Endodermal cell (in vitro differentiated cells): ENCODE measurements at regions not wholly inside any gene's neighbourhood (a gene's known extent, or its start where the extent isn't known, plus 50 kb on each side); places are given as distances from the start of the nearest gene placed in this dataset.

ENCODE experiments used
- DNase-seq: peaks from one replicate; pipeline ENCODE4 v3.0.0-alpha.2; 2017
- H3K27ac ChIP-seq: 2 replicates; pipeline ENCODE4 v1.5.1; 2013; ENCODE audit warnings: mild to moderate bottlenecking, low read depth, low read length, moderate library complexity
- H3K27me3 ChIP-seq: 2 replicates; pipeline ENCODE4 v1.6.1; 2013; ENCODE audit warnings: mild to moderate bottlenecking, low read length, moderate library complexity; ENCODE audit not compliant: insufficient read depth, control insufficient read depth, poor library complexity, severe bottlenecking
- H3K36me3 ChIP-seq: 2 replicates; pipeline ENCODE4 v1.7.0; 2013; ENCODE audit warnings: mild to moderate bottlenecking, low read length, moderate library complexity; ENCODE audit not compliant: control insufficient read depth, insufficient read depth
- H3K4me1 ChIP-seq: one replicate; pipeline ENCODE4 v1.7.0; 2013; ENCODE audit warnings: low read length; ENCODE audit not compliant: control insufficient read depth, insufficient read depth
- H3K4me3 ChIP-seq: 2 replicates; pipeline ENCODE4 v1.5.1; 2013; ENCODE audit warnings: mild to moderate bottlenecking, low read length, moderate library complexity
- H3K9ac ChIP-seq: 2 replicates; pipeline ENCODE4 v1.6.1; 2013; ENCODE audit warnings: mild to moderate bottlenecking, low read length, moderate library complexity; ENCODE audit not compliant: poor library complexity, severe bottlenecking; ENCODE audit errors: extremely low read depth
- H3K9me3 ChIP-seq: 2 replicates; pipeline ENCODE4 v1.6.1; 2013; ENCODE audit warnings: mild to moderate bottlenecking, low read length, moderate library complexity; ENCODE audit not compliant: control insufficient read depth
- H3K27ac Mint-ChIP-seq: 2 replicates; pipeline ENCODE4 v1.8.0; 2020; ENCODE audit warnings: mixed read lengths
- H3K27me3 Mint-ChIP-seq: 2 replicates; pipeline ENCODE4 v1.8.0; 2021; ENCODE audit warnings: mild to moderate bottlenecking, mixed read lengths; ENCODE audit not compliant: insufficient read depth
- H3K36me3 Mint-ChIP-seq: 2 replicates; pipeline ENCODE4 v1.8.0; 2020; ENCODE audit warnings: low read depth, mixed read lengths
- H3K4me1 Mint-ChIP-seq: 2 replicates; pipeline ENCODE4 v1.8.0; 2020; ENCODE audit warnings: mixed read lengths
- H3K4me3 Mint-ChIP-seq: 2 replicates; pipeline ENCODE4 v1.8.0; 2020; ENCODE audit warnings: mild to moderate bottlenecking, moderate library complexity, mixed read lengths
- H3K9me3 Mint-ChIP-seq: 2 replicates; pipeline ENCODE4 v1.8.0; 2020; ENCODE audit warnings: mild to moderate bottlenecking, mixed read lengths
- CTCF ChIP-seq: fragments of 200-600 bp; sonication (generic); conservative IDR thresholded peaks from 2 replicates; pipeline ENCODE4 v1.5.0; 2021; ENCODE audit warnings: antibody characterized with exemption, mild to moderate bottlenecking
- WGBS, 2 experiments: methylation state at CpG; one replicate each; pipeline versions ENCODE4 v1.1.5 to v1.1.7; 2013; ENCODE audit warnings: missing lambda C conversion rate in 2 of 2, mixed read lengths in 1 of 2; ENCODE audit not compliant: insufficient coverage in 1 of 2, insufficient read length in 1 of 2; 5-methylcytosine and 5-hydroxymethylcytosine counted together

GRCh38 chr9:23229890-23230317 lies 596.1 kb downstream of the ELAVL2 start:
- no peaks in the 10 kb centered on the region for H3K27me3 Mint-ChIP-seq
- H3K4me1 Mint-ChIP-seq, result no peaks in the 10 kb centered on the region
- no peak overlapping the region for H3K27ac Mint-ChIP-seq
- Histone ChIP-seq H3K36me3 (no peaks in the 10 kb centered on the region), H3K4me3 (no peak overlapping the region), H3K4me1 (peaks cover 2% of the 10 kb centered on the region), H3K27ac (no peak overlapping the region), H3K9me3 (no peaks in the 10 kb centered on the region), H3K27me3 (no peaks in the 10 kb centered on the region), H3K9ac (no peak overlapping the region)
- H3K4me3 Mint-ChIP-seq, result no peak overlapping the region
- no peak for TF ChIP-seq CTCF
- 30 to 35% methylated on average over 4 to 5 of the region's 6 CpGs for WGBS, 2 experiments
- DNase-seq, result no peak
- H3K36me3 Mint-ChIP-seq, result no peaks in the 10 kb centered on the region
- peaks cover 9% of the 10 kb centered on the region for H3K9me3 Mint-ChIP-seq

GRCh38 chr9:23232831-23233230 lies 593.2 kb downstream of the ELAVL2 start:
- no peaks in the 10 kb centered on the region for H3K9me3 ChIP-seq
- H3K36me3 Mint-ChIP-seq, result no peaks in the 10 kb centered on the region
- no peaks in the 10 kb centered on the region for H3K27me3 ChIP-seq
- no peaks in the 10 kb centered on the region for H3K36me3 ChIP-seq
- 80 to 92% methylated on average over 2 of the region's 2 CpGs for WGBS, 2 experiments
- H3K27ac ChIP-seq, result no peak overlapping the region
- no peak overlapping the region for H3K9ac ChIP-seq
- H3K9me3 Mint-ChIP-seq, result peaks cover 4% of the 10 kb centered on the region
- no peak for TF ChIP-seq CTCF
- H3K4me3 ChIP-seq, result no peak overlapping the region
- no peak overlapping the region for H3K4me3 Mint-ChIP-seq
- H3K4me1 Mint-ChIP-seq, result no peaks in the 10 kb centered on the region
- H3K4me1 ChIP-seq, result no peaks in the 10 kb centered on the region
- peak; percentile 75 for DNase-seq
- no peak overlapping the region for H3K27ac Mint-ChIP-seq
- H3K27me3 Mint-ChIP-seq, result no peaks in the 10 kb centered on the region

GRCh38 chr9:23243523-23243922 lies 582.5 kb downstream of the ELAVL2 start:
- WGBS, 2 experiments, result 100% methylated on average over 1 of the region's 1 CpG
- H3K9ac ChIP-seq, result no peak overlapping the region
- TF ChIP-seq CTCF, result no peak
- DNase-seq, result no peak
- H3K4me3 ChIP-seq, result no peak overlapping the region
- H3K9me3 Mint-ChIP-seq, result peaks cover 6% of the 10 kb centered on the region
- H3K9me3 ChIP-seq, result no peaks in the 10 kb centered on the region
- no peak overlapping the region for H3K27ac ChIP-seq
- H3K36me3 Mint-ChIP-seq, result no peaks in the 10 kb centered on the region
- no peaks in the 10 kb centered on the region for H3K27me3 ChIP-seq
- no peaks in the 10 kb centered on the region for H3K4me1 ChIP-seq
- no peaks in the 10 kb centered on the region for H3K36me3 ChIP-seq
- H3K27ac Mint-ChIP-seq, result no peak overlapping the region
- H3K4me3 Mint-ChIP-seq, result no peak overlapping the region
- no peaks in the 10 kb centered on the region for H3K4me1 Mint-ChIP-seq
- no peaks in the 10 kb centered on the region for H3K27me3 Mint-ChIP-seq
